ENCODE measurements at regions not wholly inside any gene's neighbourhood (a gene's known extent, or its start where the extent isn't known, plus 50 kb on each side); places are given as distances from the start of the nearest gene placed in this dataset.

- TF ChIP-seq CTCF (conservative IDR thresholded peaks at IDR 0.05 in 1 of 2, IDR thresholded peaks at IDR 0.05 in 1 of 2; ENCODE audit: extremely low read depth in 1 of 2, insufficient read depth in 1 of 2, low read depth in 1 of 2, low read length in 2 of 2) (no peak), EZH2 (IDR thresholded peaks at IDR 0.05; ENCODE audit: borderline replicate concordance, low read length) (no peak)
These were observed 484.3 kb upstream of the FAT1 start for GRCh38 chr4:187207931-187208330.

Data from mammary epithelial cell (primary cell).